GM19025 (cell line): ENCODE measurements at regions not wholly inside any gene's neighbourhood (a gene's known extent, or its start where the extent isn't known, plus 50 kb on each side); places are given as distances from the start of the nearest gene placed in this dataset.
"Not testable (repeated sequence)": the region's sequence is repeated elsewhere in the genome, so short reads cannot be mapped to it uniquely, and the experiment has no call there.

Experiments
- ATAC-seq: cut with Tn5 transposase; IDR thresholded peaks from one replicate; pipeline ENCODE4 v1.9.1; 2021; ENCODE audit warnings: mild to moderate bottlenecking, low read depth, moderate library complexity; ENCODE audit not compliant: unreplicated experiment

DNA sequence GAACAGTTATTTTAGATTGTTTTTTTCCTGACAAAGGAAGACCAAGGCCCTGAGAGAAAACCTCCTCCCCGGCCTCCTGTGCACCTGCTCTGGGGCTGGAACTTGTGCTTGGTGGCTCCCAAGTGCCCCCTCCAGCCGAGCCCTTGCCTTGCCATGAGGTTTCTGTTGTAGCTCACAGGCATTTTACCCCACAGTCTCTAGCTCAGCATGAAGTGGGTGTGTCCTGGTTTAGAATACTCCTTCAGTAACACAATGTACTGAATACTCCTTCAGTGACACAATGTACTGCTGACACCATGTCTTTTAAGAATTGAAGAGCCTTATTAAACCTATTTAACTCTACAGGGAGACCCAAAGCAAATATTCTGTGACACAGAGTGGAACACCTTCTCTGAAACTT is 116.1 kb downstream of the OR4M2 start:
- ATAC-seq: not testable (repeated sequence)

DNA sequence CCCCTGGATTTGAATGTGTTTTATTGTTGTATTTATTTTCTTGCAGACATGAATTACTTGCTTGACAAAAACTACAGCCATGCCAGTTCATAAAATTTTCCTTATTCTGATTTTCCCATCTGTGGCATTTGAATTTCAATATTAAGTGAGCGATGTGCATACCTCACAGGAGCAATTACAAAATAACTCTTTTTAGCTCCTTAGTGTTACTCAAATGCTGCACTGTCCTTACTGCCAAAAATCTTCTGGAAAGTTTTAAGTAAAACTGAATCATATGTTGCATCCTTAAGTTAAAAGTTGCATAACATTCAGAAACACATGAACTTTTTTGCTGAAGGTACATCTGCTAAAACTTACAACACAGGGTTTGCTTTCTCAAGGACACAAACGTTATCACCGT is 120.1 kb downstream of the OR4M2 start:
- ATAC-seq: not testable (repeated sequence)

DNA sequence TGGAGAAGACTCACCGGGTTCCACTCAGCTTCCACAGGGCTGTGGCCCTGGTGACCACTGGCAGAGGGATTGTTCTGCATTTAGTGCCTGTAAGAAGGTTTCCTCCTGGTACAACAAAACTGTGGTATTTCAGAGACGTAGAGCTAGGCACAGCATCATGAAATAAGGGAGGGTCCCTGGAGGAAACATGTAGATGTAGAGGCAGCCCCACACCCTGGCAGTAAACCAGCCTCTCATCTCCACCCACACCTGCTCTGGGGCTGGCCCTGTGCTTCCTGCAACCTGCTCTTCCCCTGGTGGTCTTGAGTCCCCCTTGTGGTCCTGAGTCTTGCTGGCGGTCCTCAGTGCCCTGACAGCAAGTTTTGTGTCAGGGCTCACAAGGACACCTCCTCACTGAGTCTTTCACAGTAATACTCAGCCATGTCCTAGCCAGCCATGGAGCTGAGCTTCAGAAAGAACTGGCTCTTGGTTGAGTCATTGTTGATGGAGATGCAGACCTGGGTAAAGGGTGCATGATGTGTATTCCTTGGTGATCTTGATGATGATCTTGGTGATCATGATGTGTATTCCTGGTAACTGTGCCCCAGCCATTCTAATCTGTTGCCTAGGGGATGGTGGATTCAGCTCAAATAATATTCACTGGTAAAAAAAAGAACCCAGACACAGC is 121.8 kb downstream of the OR4M2 start:
- ATAC-seq: not testable (repeated sequence)

DNA sequence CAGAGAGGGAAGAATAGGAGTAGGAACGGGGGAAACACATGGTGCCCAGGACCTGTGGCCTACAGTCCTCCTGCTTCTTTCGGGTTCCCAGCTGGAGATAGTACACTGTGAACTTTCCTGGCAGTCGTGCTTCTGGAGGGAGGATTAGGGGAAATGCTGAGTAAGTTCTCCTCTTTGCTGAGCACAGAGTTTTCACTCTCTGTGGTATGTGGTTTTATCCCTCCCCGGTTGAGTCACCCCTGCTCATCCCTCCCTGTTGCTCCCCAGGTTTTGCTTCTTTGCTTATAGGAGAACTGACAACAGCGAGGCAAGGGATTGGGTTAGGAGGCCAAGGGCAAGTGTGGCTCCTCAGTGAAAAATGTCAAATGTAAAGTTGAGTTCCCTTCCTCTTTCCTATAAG is 122.9 kb downstream of the OR4M2 start:
- not testable (repeated sequence) for ATAC-seq

DNA sequence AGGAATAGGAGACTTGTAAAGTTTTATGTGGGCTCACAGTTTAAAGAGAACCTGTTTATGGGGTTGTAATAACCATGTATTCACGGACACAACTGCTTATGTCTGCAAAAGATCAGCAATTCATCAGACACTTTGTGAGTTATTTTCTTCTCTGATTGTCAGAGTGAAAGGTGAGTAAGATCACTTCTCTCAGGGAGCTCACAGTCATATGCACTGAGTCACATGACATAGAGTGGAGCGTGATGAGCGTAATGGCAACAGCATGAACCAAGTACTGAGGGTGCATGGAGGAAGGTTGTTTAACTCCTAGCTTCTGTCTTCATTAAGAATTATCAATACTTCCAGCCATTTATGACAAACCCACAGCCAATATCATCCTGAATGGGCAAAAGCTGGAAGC is 128.8 kb downstream of the OR4M2 start:
- not testable (repeated sequence) for ATAC-seq

DNA sequence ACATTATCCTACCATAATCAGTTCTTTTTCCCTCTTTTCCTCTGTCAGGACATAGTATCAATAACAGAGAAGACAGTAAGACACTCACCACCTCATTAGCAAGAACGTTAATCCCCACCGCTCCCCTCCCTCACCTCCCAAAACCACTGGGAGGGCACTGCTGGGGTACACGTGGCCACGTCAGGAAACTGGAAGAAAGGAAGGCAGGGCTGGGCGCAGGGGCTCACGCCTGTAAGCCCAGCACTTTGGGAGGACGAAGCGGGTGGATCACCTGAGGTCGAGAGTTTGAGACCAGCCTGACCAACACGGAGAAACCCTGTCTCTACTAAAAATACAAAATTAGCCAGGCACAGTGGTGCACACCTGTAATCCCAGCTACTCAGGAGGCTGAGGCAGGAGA is 142.3 kb downstream of the OR4M2 start:
- ATAC-seq: not testable (repeated sequence)

DNA sequence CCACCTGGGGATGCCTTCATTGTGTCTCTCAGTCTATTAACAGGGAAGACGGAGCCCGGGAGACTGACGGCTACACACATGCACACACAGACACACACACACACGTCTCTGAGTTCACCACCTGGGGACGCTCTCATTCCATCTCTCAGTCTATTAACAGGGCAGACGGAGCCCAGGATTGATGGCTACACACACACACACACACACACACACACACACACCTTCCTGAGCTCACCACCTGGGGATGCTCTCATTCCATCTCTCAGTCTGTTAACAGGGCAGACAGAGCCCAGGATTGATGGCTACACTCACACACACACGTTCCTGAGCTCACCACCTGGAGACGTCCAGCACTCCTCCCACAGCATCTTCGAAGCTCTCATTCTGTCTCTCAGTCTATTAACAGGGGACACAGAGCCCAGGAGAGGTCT is 143.9 kb downstream of the OR4M2 start:
- no peak for ATAC-seq

DNA sequence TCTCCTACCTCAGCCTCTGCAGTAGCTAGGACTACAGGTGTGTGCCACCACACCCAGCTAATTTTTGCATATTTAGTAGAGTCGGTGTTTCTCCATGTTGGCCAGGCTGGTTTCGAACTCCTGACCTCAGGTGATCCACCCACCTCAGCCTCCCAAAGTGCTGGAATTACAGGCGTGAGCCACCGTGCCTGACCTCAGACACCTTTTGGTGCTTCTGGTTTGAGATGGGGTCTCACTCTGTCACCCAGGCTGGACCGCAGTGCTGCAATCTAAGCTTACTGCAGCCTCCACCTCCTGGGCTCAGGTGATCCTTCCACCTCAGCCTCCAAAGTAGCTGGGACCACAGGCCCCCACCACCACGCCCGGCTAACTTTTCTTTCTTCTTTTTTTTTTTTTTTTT is 144.6 kb downstream of the OR4M2 start:
- not testable (repeated sequence) for ATAC-seq

DNA sequence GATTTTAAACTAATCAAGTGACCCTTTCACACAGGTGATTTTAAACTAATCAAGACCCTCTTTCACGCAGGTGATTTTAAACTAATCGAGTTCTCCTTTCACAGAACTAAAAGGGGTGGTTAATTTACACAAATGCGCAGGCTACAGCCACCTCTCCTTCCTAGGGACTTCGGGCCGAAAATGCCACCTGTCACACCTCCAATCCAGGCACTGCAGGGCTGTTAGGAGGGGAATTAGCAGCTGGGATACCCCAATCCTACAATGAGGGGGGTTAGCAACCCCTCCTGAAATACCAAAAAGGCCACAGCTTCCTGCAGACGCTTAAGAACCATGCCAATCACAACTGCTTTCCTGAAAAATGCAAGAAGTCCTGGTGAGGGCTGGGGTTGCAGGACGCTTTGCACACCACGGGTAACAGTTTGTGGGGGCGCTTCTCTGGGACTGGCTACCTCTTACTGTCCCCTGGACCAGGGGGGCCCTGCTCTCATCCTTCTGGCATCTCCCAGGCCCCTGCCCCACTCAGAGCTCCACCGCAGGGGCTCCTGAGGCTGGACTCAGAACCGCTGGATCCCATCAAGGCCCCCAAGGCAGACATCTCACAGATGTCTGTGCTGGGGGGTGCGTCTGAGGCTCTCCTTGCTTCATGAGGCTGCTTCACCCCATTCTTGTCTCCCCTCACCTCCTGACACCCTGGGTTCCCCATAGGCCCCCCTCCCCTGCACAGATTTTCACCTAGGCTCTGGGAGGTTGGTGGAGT is 145.9 kb downstream of the OR4M2 start:
- ATAC-seq: no peak

DNA sequence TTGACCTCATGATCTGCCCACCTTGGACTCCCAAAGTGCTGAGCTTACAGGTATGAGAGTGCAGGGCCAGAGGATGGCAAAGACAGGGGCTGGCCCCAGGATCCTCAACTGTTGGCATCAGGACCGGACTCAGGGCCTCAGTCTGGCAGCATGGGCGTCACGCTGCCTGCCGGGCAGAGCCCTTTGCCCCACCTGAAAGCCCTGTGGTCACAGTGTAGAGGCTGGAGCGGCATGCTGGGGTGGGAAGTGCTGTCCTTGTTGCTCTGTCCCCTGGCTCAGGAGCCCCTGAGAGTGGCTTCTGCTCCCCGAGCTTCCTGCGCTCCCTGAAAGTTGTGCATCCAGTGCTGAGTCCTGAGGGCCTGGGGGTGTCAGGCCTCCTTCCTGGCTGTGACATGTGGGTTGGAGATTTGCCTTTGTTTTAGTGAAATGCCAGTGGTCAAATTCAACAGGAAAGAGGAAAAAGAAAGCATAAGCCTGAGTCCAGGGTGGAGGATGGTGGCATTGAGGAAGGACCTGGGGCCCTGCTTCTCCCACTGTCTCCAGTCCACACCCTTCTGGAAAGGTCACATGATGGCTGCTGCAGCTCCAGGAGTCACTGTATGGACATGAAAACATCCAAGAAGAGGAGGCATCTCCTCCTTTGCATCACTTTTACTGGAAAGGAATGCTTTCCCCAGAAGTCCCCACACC is 147.2 kb downstream of the OR4M2 start:
- no peak for ATAC-seq

DNA sequence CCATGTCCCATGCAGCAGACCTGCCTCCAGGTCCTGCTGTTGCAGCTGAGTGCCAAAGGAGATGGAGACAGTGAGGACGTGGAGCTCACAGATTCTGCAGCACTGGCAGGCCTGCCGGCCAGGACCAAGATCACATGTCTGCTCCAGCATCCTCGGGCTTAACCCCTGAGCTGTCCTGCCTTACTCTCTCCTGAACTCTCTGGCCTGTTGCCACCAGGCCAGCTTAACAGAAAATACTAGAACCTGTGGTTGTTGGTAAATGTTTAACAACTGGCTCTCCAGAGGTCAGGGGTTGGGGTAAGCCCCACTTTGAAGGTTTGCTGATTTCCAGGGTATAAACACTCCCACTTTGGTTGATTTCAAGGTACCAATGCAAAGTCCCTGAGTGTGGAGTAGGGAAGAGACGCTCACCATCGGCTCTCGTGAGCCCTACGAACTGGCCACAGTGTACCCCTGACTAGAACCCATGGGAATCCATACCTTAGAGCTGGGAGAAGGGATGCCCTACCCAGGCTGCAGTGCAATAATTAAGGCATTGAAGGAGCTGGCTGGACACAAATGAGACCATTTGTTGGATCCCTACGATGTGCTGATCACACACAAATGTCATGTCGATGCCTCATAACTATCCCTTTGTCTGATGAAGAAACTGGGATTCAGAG is 147.9 kb downstream of the OR4M2 start:
- ATAC-seq: no peak

DNA sequence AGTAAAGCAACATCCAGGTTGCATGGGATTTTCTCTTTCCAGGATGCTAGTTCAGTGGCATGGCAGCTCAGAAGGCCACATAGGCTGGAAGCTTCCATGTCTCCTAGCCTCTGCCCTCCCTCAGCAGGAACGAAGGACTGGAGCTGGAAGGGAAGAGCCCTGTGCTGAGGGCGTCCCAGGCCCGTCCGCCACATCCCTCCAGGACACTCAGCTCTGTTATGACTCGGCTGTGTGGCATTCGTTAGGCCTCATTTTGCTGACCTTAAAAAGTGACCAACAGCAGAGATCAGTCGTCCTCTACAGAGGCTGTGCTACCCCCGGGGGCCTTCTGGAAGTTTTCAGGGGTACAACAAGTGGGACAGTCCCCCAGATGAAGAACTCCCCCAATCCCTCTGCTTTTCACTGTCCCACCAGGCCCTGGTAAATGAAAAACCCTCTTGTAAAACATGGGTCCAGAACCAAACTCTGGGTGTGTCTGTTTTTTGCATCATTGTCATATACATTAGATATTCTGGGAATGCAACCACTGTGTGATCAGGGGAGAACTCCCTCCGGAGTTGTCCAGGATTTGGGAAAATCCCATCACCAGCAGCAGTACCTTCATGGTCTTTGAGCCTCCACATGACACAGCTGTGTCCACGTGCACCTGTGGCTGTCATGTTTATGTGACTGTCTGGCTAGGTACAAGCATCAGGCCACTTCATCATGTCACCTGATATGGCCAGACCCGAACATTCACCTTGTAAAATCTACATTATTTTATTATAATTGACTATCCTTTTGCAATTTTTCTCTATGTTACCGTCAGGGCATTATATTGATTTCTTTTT is 149.9 kb downstream of the OR4M2 start:
- no peak for ATAC-seq

DNA sequence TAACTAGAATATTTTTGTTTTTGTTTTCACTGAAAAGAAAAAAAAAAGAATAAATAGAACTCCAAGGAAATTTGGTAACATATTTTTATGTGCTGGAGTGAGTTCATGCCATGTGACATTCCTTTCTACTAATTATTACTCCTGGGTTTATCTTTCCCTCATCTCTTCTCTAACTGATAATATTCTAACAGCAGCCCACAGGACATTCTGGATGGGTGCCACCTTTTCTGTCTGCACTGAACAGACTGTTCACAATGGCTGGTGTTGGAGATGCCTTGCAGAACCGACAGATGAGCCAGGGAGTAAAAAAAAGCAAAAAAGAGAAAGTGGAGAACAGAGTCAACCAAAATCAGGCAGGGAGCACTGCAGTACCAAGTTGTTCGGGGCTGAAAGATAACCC is 151.3 kb downstream of the OR4M2 start:
- ATAC-seq: no peak

DNA sequence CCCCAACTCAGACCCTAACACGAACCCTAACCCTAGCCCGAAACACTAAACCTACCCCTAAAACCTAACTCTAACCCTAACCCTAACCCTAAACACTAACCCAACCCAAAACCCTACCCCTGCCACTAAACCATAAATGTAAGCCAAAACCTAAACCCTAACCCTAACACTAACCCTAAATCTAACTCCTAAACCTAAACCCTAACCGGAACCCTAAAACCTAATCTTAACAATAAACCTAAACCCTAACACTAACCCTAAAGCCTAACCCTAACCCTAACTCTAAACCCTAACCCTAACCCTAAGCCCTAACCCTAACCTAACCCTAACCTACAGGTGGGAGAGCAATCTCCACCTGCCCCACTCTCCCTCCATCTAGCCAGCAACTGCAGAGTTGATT is 152.3 kb downstream of the OR4M2 start:
- ATAC-seq: no peak

DNA sequence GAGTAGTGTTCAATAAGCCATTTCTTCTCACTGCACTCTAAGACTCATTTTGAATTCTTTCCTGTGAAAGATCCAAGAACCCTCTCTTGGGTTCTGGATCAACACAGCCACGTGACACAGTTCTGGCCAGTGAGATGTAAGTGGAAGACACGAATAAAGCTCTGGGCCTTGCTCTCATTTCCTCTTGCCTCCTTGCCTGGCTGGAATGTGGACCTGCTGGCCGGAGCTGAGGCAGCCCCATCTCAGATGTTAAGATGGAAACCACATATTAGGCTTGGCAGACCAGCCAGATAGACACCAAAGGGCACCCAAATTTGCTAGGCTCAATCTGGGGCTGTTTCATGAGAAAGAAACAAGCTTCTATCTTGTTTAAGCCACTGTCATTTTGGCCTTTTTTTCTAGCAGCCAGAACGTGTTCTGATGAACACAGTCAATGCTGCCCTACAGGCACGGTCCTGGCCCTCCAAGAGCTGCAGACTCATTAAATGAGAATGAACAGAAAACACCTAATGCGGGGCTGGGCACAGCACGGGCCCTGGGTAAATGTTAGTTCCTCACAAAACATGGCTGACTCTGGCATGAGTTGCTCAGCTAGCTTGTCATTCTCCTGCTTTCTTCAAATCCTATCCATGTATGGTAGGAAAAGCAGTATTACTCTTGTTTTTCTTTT is 155.1 kb downstream of the OR4M2 start:
- ATAC-seq: not testable (repeated sequence)

DNA sequence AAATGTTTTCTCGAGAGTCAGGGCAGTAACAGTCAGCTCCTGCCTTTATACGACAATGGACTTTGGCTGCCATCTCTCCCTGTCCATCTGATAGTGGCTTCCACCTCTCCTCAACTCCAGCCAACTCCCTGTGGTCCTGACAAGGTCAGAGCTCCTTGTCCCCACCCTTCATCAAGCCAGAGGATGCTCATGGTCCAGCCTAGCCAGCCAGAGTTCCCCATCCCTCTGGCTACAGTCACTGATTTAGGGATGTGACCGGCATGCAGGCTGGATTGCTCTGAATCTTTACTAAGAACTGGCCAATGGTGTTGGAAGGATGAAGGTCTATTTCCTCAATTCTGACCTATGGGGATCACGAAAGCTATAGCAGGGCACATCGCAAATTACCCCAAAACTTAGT is 156.1 kb downstream of the OR4M2 start:
- no peak for ATAC-seq

DNA sequence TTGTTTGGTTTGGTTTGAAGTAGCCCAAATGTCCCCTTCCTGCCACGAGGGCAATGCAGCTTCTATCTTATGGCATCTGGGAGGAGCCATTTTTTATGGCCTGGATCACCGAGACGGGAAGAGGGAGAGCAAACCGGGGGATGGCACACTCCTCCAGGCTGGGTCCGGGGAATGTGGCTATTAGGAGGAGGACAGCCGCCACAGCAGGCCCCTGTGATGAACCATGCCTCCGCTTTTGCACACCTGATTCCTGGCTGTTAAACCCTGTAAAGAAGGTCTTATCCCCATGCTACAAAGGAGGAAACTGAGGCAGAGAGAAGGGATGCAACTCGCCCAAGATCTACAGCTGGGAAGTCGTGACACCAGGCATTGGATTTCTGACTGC is 157.6 kb downstream of the OR4M2 start:
- no peak for ATAC-seq

DNA sequence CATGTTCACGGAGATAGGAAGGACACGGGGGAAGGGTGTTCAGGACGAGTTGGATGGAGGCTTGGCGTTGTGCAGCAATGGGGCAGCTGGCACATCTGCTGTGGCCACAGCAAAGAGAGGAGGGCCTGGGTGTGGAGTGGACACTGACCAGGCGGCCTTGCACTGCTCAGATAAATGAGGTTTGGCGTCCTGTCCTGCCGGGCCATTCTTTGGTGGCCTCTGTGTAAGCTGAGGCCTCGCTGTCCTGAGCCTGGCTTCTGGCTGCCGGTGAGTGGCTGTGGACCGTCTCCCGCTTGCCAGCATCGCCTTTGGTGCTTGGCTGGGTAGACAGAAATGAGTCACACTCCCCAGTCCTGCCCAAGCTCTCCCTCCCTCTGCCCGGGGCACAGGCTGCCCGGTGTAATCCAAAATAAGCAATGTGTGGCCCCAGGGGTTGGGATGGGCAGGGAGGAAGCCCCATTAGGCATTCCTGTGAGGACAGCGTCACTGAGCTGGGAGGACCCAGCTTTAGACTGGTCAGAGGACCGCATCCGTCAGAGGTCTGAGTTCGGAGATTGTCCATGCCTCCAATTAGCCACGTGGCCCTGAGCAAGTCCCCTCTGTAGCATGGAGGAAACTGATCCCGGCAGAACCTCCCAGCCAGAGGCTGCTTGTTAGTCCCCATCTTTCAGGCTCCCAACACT is 158.1 kb downstream of the OR4M2 start:
- not testable (repeated sequence) for ATAC-seq
